Stomach (tissue), 8 donors: ENCODE measurements at regions not wholly inside any gene's neighbourhood (a gene's known extent, or its start where the extent isn't known, plus 50 kb on each side); places are given as distances from the start of the nearest gene placed in this dataset.
"Not testable (repeated sequence)": the region's sequence is repeated elsewhere in the genome, so short reads cannot be mapped to it uniquely, and the experiment has no call there.

Experiments
- DNase-seq, 2 donors: peaks; one replicate each; pipeline versions ENCODE4 v3.0.0 to v3.0.0-alpha.2; 2013 to 2019
- H3K27ac ChIP-seq, 5 donors: fragments of 200-600 bp in 4 of 5; sonication (generic) in 4 of 5; one replicate each; pipeline ENCODE4 v1.5.1; 2013 to 2019; ENCODE audit warnings: mild to moderate bottlenecking in 1 of 5, moderate library complexity in 1 of 5
- H3K27me3 ChIP-seq, 3 donors: fragments of 200-600 bp; sonication (generic); one replicate each; pipeline ENCODE4 v1.5.1; 2017 to 2019; ENCODE audit warnings: mixed run types in 1 of 3
- H3K36me3 ChIP-seq, 4 donors: fragments of 200-600 bp; sonication (generic); 1 replicate in 3 of 4; 2 replicates in 1 of 4; pipeline ENCODE4 v1.5.1; 2016 to 2019
- H3K4me1 ChIP-seq, 4 donors: fragments of 200-600 bp; sonication (generic); one replicate each; pipeline ENCODE4 v1.5.1; 2016 to 2019
- H3K4me3 ChIP-seq, 4 donors: fragments of 200-600 bp; sonication (generic) in 3 of 4; one replicate each; pipeline ENCODE4 v1.5.1; 2016 to 2019; ENCODE audit warnings: mild to moderate bottlenecking in 1 of 4
- H3K9me3 ChIP-seq, 4 donors: fragments of 200-600 bp; sonication (generic); one replicate each; pipeline ENCODE4 v1.5.1; 2016 to 2019
- CTCF ChIP-seq, 7 experiments: fragments of 450-650 bp in 4 of 7; fragments of 200-600 bp in 3 of 7; sonication (generic) in 3 of 7; IDR thresholded peaks; one replicate each; pipeline ENCODE4 v1.5.1; 2016 to 2019; ENCODE audit warnings: antibody characterized with exemption in 7 of 7, control low read depth in 2 of 7, mild to moderate bottlenecking in 1 of 7
- EP300 ChIP-seq: sonication (generic); formaldehyde crosslinking; IDR thresholded peaks from one replicate; pipeline ENCODE4 v1.6.1; 2017; ENCODE audit warnings: antibody characterized with exemption
- POLR2A ChIP-seq, 4 donors: fragments of 450-650 bp; IDR thresholded peaks; one replicate each; pipeline ENCODE4 v1.6.1; 2016; ENCODE audit warnings: antibody characterized with exemption in 4 of 4, control low read depth in 2 of 4, mild to moderate bottlenecking in 1 of 4, moderate library complexity in 1 of 4
- POLR2AphosphoS5 ChIP-seq, 3 donors: sonication (generic); formaldehyde crosslinking; IDR thresholded peaks; one replicate each; pipeline ENCODE4 v1.6.1; 2016; ENCODE audit warnings: antibody characterized with exemption in 3 of 3
- WGBS, 5 donors: extraction: QIAGEN DNeasy Blood & Tissue Kit in 3 of 5; methylation state at CpG; one replicate each; pipeline versions ENCODE4 v1.1.5 to v1.1.7; 2013 to 2018; 5-methylcytosine and 5-hydroxymethylcytosine counted together
- intact Hi-C: fragments of 100-400 bp; cut with DNase I; formaldehyde crosslinking; loops from one replicate; pipeline ENCODE4 v1.15.1; 2023; ENCODE audit warnings: low total_unique reads
- donor health status: healthy with polysubstance abuse.
- donor health status: Bipolar disorder and iron deficiency.
- donor health status: healthy.

GRCh38 chr10:52598936-52599335 lies 173.6 kb downstream of the MBL2 start:
- Histone ChIP-seq H3K9me3 (no peaks in the 10 kb centered on the region), H3K4me3 (no peak overlapping the region), H3K27ac (no peak overlapping the region), H3K36me3 (no peaks in the 10 kb centered on the region), H3K27me3 (no peaks in the 10 kb centered on the region), H3K4me1 (no peaks in the 10 kb centered on the region)
- 71 to 87% (median 84%) methylated on average over 2 of the region's 2 CpGs for WGBS, 5 donors
- TF ChIP-seq CTCF (IDR thresholded peaks at IDR 0.05) (no peak), POLR2AphosphoS5 (IDR thresholded peaks at IDR 0.05) (no peak), POLR2A (IDR thresholded peaks at IDR 0.05) (no peak), EP300 (no peak)
- intact Hi-C loops, result no loop called here
- DNase-seq, result no peak

- peak in 1 of 2 donors; percentile 6 for DNase-seq
- intact Hi-C loops, result no loop called here
- Histone ChIP-seq H3K27me3 (no peaks in the 10 kb centered on the region), H3K9me3 (no peaks in the 10 kb centered on the region), H3K4me3 (no peak overlapping the region), H3K4me1 (no peaks in the 10 kb centered on the region), H3K36me3 (no peaks in the 10 kb centered on the region), H3K27ac (no peak overlapping the region)
- TF ChIP-seq CTCF (IDR thresholded peaks at IDR 0.05), result no peak
- TF ChIP-seq POLR2A (IDR thresholded peaks at IDR 0.05), result no peak
- no peak for TF ChIP-seq POLR2AphosphoS5 (IDR thresholded peaks at IDR 0.05)
- no peak for TF ChIP-seq EP300
- WGBS, 5 donors, result 27 to 44% (median 31%) methylated on average over 5 of the region's 5 CpGs
These were observed 172.9 kb downstream of the MBL2 start for GRCh38 chr10:52599551-52600200.

DNA sequence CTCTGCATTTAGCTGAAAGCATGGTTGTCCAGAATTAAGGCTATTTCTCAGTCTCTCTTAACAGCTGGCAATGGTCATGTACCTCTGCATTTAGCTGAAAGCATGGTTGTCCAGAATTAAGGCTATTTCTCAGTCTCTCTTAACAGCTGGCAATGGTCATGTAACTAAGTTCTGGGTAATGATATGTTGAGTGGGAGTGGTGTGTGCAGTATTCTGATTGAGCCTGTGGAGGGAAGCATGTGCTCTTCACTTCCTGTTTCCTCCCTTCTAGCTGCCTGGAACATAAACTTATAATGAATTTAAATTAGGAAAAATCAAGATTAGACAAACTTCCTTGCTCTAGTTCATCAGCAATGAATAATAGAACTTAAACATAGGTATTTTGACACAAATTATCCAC lies 168.5 kb downstream of the MBL2 start:
- DNase-seq, intact Hi-C loops: not testable (repeated sequence)

GRCh38 chr10:52609071-52609470 lies 163.5 kb downstream of the MBL2 start:
- no peaks in the 10 kb centered on the region for H3K9me3 ChIP-seq
- intact Hi-C loops, result no loop called here
- no peaks in the 10 kb centered on the region for H3K36me3 ChIP-seq
- no peak for TF ChIP-seq CTCF (IDR thresholded peaks at IDR 0.05)
- no peak for TF ChIP-seq POLR2A (IDR thresholded peaks at IDR 0.05)
- TF ChIP-seq POLR2AphosphoS5 (IDR thresholded peaks at IDR 0.05), result no peak
- TF ChIP-seq EP300, result no peak
- no peak for DNase-seq
- peaks cover 0 to 3% (median 0%) of the 10 kb centered on the region in 3 donors for H3K27me3 ChIP-seq
- no peak overlapping the region for H3K4me3 ChIP-seq
- no peak overlapping the region for H3K27ac ChIP-seq
- no peaks in the 10 kb centered on the region for H3K4me1 ChIP-seq
- 47 to 57% (median 50%) methylated on average over 1 of the region's 1 CpG for WGBS, 5 donors

More for the DNA sequence above, 168.5 kb downstream of the MBL2 start:
- not testable (repeated sequence) for H3K4me1 ChIP-seq, H3K9me3 ChIP-seq, H3K27me3 ChIP-seq, H3K4me3 ChIP-seq, H3K36me3 ChIP-seq, H3K27ac ChIP-seq

DNA sequence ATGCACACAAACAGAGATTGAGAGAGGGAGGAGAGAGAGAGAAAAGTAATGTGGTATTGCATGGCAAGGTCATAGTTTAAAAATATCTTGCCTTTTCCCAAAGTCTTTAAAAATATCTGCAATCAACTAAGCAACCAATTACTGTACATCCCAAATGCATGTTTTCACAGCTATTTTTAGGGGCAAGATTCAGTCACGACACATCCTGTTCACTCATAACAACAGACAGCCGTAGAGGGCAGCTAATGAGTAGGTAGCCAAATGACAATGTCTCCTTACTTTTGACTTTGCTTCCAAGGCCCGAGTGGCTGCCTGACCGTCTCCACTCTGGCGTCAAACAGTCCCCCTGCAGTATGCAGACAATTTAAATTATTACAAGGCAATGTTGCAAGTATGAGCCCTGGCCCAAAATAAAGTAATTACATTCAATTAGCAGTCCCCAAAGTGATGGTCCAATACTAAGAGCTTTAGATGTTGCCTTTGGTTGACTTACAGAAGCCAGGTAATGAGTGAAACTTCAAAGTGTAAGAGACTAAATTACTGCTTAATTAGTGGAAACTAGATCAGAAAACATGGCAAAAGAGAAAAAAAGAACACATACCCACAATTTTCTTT lies 162.9 kb downstream of the MBL2 start:
- no peak for TF ChIP-seq POLR2A (IDR thresholded peaks at IDR 0.05)
- TF ChIP-seq POLR2AphosphoS5 (IDR thresholded peaks at IDR 0.05), result no peak
- no peak for TF ChIP-seq CTCF (IDR thresholded peaks at IDR 0.05)
- no peak for TF ChIP-seq EP300
- no peak for DNase-seq
- intact Hi-C loops, result no loop called here
- no peak overlapping the region for H3K4me3 ChIP-seq
- no peaks in the 10 kb centered on the region for H3K4me1 ChIP-seq
- no peak overlapping the region for H3K27ac ChIP-seq
- no peaks in the 10 kb centered on the region for H3K9me3 ChIP-seq
- WGBS, 5 donors, result 65 to 79% (median 75%) methylated on average over 5 of the region's 5 CpGs
- H3K27me3 ChIP-seq, result peaks cover 0 to 3% (median 0%) of the 10 kb centered on the region in 3 donors
- no peaks in the 10 kb centered on the region for H3K36me3 ChIP-seq
